ENCODE measurements at regions not wholly inside any gene's neighbourhood (a gene's known extent, or its start where the extent isn't known, plus 50 kb on each side); places are given as distances from the start of the nearest gene placed in this dataset.

- DNase-seq (ENCODE audit: low read depth, low spot score) (no peak), FAIRE-seq (no peak)
- ChIA-PET POLR2A (no interaction called here), CTCF (no interaction called here)
- Histone ChIP-seq H3K27me3 (ENCODE audit: control insufficient read depth in 2 of 2, insufficient read depth in 2 of 2, low read length in 2 of 2) (no peaks in the 10 kb centered on the region), H3K27ac (ENCODE audit: insufficient read depth, low read depth, low read length) (no peak overlapping the region), H3K4me3 (replicated peaks in 1 of 3; ENCODE audit: insufficient read depth in 1 of 3, low read depth in 1 of 3, low read length in 3 of 3) (no peak overlapping the region), H2AFZ (ENCODE audit: low read depth, low read length) (no peak overlapping the region), H3K4me2 (ENCODE audit: insufficient read depth, low read length) (no peak overlapping the region), H4K20me1 (replicated peaks; ENCODE audit: control insufficient read depth, extremely low read depth, insufficient read depth, low read length) (no peaks in the 10 kb centered on the region), H3K9me1 (replicated peaks; ENCODE audit: control insufficient read depth, extremely low read depth, insufficient read depth, low read length) (no peaks in the 10 kb centered on the region), H3K36me3 (ENCODE audit: control insufficient read depth in 2 of 2, extremely low read depth in 1 of 2, insufficient read depth in 2 of 2, low read length in 2 of 2) (no peaks in the 10 kb centered on the region), H3K79me2 (ENCODE audit: control insufficient read depth, insufficient read depth, low read length) (no peaks in the 10 kb centered on the region), H3K9me3 (replicated peaks; ENCODE audit: control insufficient read depth, insufficient read depth, low read length) (peaks cover 2% of the 10 kb centered on the region), H3K9ac (replicated peaks; ENCODE audit: extremely low read depth, insufficient read depth, low read length) (no peak overlapping the region), H3K4me1 (ENCODE audit: control insufficient read depth, extremely low read depth, insufficient read depth, low read length) (no peaks in the 10 kb centered on the region)
- dilution Hi-C loops (cut with MboI; ENCODE audit: extremely low pct_ligation_motif_present, low sequenced_read_pairs): no loop called here
- TF ChIP-seq MAX (IDR thresholded peaks at IDR 0.05; ENCODE audit: insufficient read depth, insufficient read length) (no peak), GATA2 (IDR thresholded peaks at IDR 0.05; ENCODE audit: insufficient read depth, insufficient read length, low read depth, low read length) (no peak), JUN (IDR thresholded peaks at IDR 0.05; ENCODE audit: borderline replicate concordance, insufficient read depth, insufficient read length, low read depth) (no peak), MYC (IDR thresholded peaks at IDR 0.05; ENCODE audit: low read depth, low read length) (no peak), POLR2AphosphoS5 (IDR thresholded peaks at IDR 0.05; ENCODE audit: insufficient read depth, low read depth, low read length) (no peak), EZH2 (IDR thresholded peaks at IDR 0.05; ENCODE audit: borderline replicate concordance, low read depth, low read length, severe bottlenecking) (no peak), POLR2A (IDR thresholded peaks at IDR 0.05; ENCODE audit: low read depth, low read length) (no peak), FOS (IDR thresholded peaks at IDR 0.05; ENCODE audit: borderline replicate concordance, insufficient read depth, low read length) (no peak)
- TF ChIP-seq, protein P1, sequence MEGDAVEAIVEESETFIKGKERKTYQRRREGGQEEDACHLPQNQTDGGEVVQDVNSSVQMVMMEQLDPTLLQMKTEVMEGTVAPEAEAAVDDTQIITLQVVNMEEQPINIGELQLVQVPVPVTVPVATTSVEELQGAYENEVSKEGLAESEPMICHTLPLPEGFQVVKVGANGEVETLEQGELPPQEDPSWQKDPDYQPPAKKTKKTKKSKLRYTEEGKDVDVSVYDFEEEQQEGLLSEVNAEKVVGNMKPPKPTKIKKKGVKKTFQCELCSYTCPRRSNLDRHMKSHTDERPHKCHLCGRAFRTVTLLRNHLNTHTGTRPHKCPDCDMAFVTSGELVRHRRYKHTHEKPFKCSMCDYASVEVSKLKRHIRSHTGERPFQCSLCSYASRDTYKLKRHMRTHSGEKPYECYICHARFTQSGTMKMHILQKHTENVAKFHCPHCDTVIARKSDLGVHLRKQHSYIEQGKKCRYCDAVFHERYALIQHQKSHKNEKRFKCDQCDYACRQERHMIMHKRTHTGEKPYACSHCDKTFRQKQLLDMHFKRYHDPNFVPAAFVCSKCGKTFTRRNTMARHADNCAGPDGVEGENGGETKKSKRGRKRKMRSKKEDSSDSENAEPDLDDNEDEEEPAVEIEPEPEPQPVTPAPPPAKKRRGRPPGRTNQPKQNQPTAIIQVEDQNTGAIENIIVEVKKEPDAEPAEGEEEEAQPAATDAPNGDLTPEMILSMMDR (IDR thresholded peaks at IDR 0.05; ENCODE audit: extremely low read depth in 1 of 2, insufficient read depth in 1 of 2, low read depth in 1 of 2, low read length in 2 of 2): no peak
- intact Hi-C loops (cut with micrococcal nuclease): no loop called here
- no TSS peak for BruUV-seq (replicated peaks)
Observed at GRCh38 chr12:127496255-127496654, 770.7 kb upstream of the TMEM132C start.

All from endothelial cell of umbilical vein (primary cell).